GM12865 (cell line): ENCODE measurements at regions not wholly inside any gene's neighbourhood (a gene's known extent, or its start where the extent isn't known, plus 50 kb on each side); places are given as distances from the start of the nearest gene placed in this dataset.

Source experiments
- DNase-seq: peaks from one replicate; pipeline ENCODE4 v3.0.0; 2010; ENCODE audit warnings: low read depth
- H3K4me3 ChIP-seq: 2 replicates; pipeline ENCODE4 v1.5.1; 2011; ENCODE audit warnings: mild to moderate bottlenecking, low read depth, low read length, control low read depth
- CTCF ChIP-seq: IDR thresholded peaks from 2 replicates; pipeline ENCODE4 v1.5.1; 2011; ENCODE audit warnings: low read length, control low read depth, low read depth, inconsistent platforms; ENCODE audit not compliant: insufficient read depth; ENCODE audit errors: missing control alignments

GRCh38 chr4:149141391-149141790 lies 674.3 kb downstream of the IQCM start:
- no peak for TF ChIP-seq CTCF
- DNase-seq: no peak
- H3K4me3 ChIP-seq: no peak overlapping the region

- no peak for DNase-seq
- H3K4me3 ChIP-seq: no peak overlapping the region
- TF ChIP-seq CTCF: no peak
Measured at GRCh38 chr4:149140841-149141240, 674.8 kb downstream of the IQCM start.

- DNase-seq: no peak
- TF ChIP-seq CTCF: no peak
Measured at GRCh38 chr4:149136951-149137620, 678.6 kb downstream of the IQCM start.

GRCh38 chr4:149135062-149135461 lies 680.6 kb downstream of the IQCM start:
- no peak overlapping the region for H3K4me3 ChIP-seq
- DNase-seq: no peak
- no peak for TF ChIP-seq CTCF

More at GRCh38 chr4:149136951-149137620, 678.6 kb downstream of the IQCM start:
- no peak overlapping the region for H3K4me3 ChIP-seq

- no peak for DNase-seq
- no peak for TF ChIP-seq CTCF
- no peak overlapping the region for H3K4me3 ChIP-seq
Measured at GRCh38 chr4:149121023-149121404, 678.8 kb upstream of the NR3C2 start.

- H3K4me3 ChIP-seq: no peak overlapping the region
- no peak for DNase-seq
- TF ChIP-seq CTCF: no peak
Measured at GRCh38 chr4:149120331-149121022, 678.3 kb upstream of the NR3C2 start.
